ENCODE measurements at regions not wholly inside any gene's neighbourhood (a gene's known extent, or its start where the extent isn't known, plus 50 kb on each side); places are given as distances from the start of the nearest gene placed in this dataset.

DNA sequence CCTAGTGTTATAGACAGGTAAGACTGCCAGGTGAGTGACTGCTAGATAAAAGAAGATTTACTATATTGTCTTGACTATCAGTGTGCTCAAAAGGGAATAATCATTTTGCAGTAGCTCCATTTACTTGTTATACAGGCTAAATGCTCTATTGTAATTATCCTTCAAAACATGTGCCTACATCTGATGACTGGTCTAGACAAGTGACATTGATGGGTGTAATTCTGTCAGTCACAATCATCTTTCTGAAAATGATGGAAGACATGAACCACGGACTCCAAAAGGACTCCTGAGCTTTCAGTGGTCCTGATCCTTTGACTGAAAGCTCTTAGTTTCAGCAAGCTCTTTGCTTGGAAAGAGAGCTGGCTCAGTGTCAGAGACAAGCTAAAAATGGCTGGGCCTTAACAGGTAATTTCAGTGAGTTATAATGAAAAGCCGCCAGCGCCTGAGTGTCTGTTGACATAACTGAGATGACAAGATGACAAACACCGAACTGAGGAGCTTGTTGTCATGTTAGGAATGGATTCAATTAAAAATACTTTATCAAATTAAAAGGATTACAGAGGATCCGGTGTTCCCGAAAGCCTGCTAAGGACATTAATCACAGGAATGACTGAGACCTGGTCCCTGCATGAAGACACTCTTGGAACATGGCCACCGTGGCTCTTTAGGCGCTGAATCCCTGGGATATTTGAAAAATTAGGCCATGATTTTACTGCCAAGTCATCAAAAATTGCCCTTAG is 141.7 kb downstream of the CMPK2 start:
- DNase-seq (ENCODE audit: low read depth, low spot score), result no peak

- no peak for DNase-seq (ENCODE audit: low read depth, low spot score)
These were observed 141.0 kb downstream of the CMPK2 start for GRCh38 chr2:6724605-6725140.

GRCh38 chr2:6728156-6728555 is 137.6 kb downstream of the CMPK2 start:
- DNase-seq (ENCODE audit: low read depth, low spot score), result no peak

- no peak for DNase-seq (ENCODE audit: low read depth, low spot score)
These were observed 135.7 kb downstream of the CMPK2 start for GRCh38 chr2:6730003-6730402.

DNA sequence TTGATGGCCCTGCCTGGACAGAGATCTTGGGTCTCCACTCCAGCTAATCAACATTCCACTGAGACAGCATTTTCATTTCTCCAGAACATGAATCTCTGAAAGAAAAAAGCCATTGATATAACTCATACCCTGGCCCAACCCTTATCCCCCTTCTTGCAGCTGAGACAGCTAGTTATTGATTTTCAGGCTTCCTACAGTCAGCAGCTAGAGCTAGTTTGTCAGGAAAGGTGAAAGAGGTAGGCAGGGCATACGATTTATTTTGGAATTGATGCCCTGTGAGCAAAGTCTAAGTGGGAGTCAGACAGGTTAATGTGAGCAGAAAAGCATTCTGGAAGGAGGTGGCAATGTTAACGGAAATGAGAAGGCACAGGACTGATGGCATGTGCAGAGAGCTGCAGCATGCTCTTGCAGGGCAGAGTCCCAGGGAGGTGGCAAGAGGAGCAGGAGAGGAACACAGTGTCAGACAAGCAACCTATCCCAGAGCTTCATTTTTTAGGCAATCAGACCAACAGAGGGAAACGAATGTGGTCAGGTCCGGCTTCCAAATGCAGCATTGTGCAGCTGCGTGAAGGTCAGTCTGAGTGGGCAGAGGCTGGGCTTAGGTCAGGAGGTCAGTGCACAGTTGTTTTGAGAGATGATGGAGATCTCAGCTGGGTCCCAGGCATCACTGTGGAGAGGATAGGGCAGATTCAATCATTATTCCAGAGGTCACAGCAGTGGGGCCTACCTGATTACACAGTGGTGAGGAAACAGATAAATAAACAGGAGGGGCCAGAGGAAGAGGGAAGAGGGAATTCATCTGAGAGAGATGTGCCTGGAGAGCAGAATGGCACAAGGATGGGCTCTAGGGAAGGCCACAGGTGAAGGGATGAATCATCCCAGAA is 134.8 kb downstream of the CMPK2 start:
- DNase-seq (ENCODE audit: low read depth, low spot score), result no peak

- DNase-seq (ENCODE audit: low read depth, low spot score), result no peak
These were observed 126.2 kb downstream of the CMPK2 start for GRCh38 chr2:6739547-6739946.

DNA sequence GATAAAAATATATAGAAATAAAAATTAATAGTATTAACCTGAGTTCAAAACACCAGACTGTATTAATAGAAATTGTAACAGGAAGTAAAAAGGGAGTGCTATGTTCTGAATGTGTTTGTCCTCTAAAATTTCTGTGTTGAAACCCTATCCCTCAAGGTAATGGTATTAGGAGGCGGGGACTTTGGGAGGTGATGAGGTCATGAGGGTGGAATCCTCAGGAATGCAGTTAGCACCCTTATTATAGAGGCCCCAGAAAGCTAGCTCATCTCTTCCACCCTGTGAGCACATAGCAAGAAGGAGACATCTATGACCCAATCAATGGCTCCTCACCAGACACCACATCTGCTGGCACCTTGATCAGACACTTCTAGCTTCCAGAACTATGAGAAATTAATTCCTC is 124.5 kb downstream of the CMPK2 start:
- DNase-seq (ENCODE audit: low read depth, low spot score), result no peak

DNA sequence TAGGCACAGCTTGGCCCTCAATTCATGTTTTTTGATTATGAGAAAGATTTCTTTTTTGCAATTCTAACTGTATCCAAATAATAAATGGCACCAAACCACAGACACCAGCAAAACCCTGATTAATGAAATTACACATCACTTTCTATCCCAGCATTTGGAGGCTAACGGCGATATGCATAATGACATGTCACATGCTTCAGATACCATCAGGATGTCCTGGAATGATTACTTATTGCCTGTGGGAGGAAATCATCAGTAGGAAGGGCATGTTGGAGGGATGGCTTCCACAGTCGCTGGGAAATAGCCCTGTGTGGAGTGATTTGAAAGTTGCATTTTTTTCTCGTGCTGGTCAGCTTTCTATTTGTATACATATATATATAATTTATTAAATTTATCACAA is 121.7 kb downstream of the CMPK2 start:
- DNase-seq (ENCODE audit: low read depth, low spot score), result no peak

DNA sequence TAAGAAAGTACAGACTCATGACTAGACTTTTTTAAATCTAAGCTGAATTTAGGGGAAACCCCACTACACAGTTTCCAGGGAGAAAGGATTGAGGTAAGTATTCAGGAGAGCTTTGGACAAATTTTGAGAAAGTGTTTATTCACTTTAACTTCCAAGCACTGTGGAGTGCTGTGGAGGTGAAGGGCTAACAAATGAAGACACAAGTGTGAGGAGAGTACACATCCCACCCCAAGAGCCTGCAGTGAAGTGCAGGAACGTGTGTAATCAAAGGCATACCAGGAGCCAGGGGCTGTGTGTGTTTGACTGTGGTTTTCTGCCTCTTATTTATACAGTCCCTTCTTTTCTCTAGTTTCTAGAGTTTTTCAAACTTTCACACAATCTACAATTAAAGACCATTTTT is 118.3 kb downstream of the CMPK2 start:
- DNase-seq (ENCODE audit: low read depth, low spot score), result no peak

GRCh38 chr2:6748406-6749067 is 117.2 kb downstream of the CMPK2 start:
- DNase-seq (ENCODE audit: low read depth, low spot score), result no peak

DNA sequence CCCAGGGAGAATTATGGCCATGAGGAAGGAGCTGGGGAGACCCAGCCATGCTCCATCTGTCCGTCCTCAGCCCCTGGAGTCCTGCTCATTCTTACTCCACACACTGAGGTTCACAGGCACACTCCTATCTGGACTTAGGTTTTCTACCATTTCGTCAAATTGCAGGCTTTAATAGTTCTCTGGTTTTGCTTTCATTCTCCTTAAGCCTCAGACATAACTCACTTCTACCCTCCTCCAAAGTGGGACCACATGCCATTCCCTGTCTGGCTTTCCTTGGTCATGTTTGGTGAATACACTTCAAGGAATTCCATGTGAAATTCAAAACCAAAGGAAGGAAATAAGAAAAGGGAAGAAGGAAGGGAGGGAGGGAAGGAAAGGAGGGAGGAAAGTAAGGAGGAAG is 115.7 kb downstream of the CMPK2 start:
- DNase-seq (ENCODE audit: low read depth, low spot score), result no peak

GRCh38 chr2:6750411-6751158 is 115.1 kb downstream of the CMPK2 start:
- DNase-seq (ENCODE audit: low read depth, low spot score), result no peak

DNA sequence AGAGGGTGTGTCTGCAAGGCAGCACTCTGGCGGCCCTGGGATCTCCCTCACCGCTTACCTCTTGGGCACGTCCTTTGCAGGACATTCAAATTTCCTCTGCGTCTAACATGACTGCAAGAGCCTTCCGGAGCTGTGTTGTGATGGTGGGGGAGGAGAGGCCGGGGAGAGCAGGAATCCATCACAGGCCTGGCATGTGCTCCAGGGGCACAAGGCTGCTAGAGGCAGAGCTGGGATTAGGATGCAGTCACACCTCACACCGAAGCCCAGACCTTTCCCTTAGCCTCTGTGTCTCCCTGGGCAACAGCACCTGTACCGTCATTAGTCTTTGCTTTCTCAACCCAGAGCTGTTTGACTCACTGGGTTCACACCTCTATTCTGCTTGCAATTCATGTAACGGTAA is 111.3 kb downstream of the CMPK2 start:
- no peak for DNase-seq (ENCODE audit: low read depth, low spot score)

GRCh38 chr2:6755456-6755855 is 110.3 kb downstream of the CMPK2 start:
- DNase-seq (ENCODE audit: low read depth, low spot score), result no peak

DNA sequence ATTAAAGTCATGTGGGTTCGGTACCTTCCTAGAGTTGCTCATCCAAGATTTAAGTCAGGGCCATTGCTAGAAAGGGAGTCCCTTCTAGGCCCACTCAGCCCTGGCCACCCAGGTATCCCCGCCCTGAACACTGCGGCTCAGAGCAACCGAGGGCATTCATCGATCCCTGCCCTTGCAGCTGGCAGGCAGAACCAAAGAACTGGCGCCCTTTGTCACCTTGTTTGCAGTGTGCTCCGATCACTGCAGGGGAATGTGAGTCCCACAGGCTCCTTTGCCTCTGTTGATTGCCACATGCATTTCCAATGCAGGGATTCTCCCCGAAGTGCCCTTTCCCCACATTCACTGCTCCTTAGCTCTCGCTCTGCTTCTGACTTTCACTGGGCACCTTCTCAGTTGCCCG is 108.5 kb downstream of the CMPK2 start:
- DNase-seq (ENCODE audit: low read depth, low spot score), result no peak

- no peak for DNase-seq (ENCODE audit: low read depth, low spot score)
These were observed 106.0 kb downstream of the CMPK2 start for GRCh38 chr2:6759689-6760088.

GRCh38 chr2:6760132-6760531 is 105.6 kb downstream of the CMPK2 start:
- no peak for DNase-seq (ENCODE audit: low read depth, low spot score)

DNA sequence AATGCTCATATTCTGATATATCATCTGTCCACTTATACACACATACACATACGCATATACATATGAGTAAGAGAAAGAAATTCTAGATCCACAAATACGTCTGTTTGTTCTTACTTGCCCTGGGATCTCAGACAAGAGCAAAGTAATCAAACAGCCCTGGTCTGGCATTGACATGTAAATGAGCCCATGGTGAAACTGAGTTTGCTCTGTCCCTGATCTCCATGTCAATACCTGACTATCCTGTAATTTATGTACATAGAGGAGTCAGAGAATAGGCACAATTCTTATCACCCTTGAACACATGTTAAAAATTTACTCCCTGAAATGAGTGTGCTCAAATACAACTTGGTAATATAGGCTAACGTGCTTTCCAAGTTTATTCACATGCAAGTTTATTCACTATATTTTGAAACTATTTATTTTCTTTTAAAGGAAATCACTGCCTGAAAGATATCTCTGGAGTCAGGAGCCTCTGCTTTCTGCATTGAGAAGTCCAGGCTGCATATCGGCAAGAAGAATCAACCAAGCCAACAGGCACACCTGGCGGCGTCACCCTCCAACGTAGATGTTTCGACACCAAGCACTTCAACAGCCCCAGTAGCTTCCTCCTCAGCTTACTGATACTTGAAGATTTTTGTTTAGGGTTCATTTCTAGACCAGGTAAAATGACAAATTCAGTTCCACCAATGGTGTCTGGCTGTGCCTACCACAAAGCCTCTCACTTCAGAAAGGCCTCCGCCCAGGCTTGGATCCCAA is 100.6 kb downstream of the CMPK2 start:
- no peak for DNase-seq (ENCODE audit: low read depth, low spot score)

GRCh38 chr2:6769346-6769745 is 96.4 kb downstream of the CMPK2 start:
- DNase-seq (ENCODE audit: low read depth, low spot score), result no peak

GRCh38 chr2:6770006-6770405 is 95.7 kb downstream of the CMPK2 start:
- DNase-seq (ENCODE audit: low read depth, low spot score), result no peak
